ENCODE measurements at regions not wholly inside any gene's neighbourhood (a gene's known extent, or its start where the extent isn't known, plus 50 kb on each side); places are given as distances from the start of the nearest gene placed in this dataset.

- TF ChIP-seq, protein P1, sequence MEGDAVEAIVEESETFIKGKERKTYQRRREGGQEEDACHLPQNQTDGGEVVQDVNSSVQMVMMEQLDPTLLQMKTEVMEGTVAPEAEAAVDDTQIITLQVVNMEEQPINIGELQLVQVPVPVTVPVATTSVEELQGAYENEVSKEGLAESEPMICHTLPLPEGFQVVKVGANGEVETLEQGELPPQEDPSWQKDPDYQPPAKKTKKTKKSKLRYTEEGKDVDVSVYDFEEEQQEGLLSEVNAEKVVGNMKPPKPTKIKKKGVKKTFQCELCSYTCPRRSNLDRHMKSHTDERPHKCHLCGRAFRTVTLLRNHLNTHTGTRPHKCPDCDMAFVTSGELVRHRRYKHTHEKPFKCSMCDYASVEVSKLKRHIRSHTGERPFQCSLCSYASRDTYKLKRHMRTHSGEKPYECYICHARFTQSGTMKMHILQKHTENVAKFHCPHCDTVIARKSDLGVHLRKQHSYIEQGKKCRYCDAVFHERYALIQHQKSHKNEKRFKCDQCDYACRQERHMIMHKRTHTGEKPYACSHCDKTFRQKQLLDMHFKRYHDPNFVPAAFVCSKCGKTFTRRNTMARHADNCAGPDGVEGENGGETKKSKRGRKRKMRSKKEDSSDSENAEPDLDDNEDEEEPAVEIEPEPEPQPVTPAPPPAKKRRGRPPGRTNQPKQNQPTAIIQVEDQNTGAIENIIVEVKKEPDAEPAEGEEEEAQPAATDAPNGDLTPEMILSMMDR (IDR thresholded peaks at IDR 0.05; ENCODE audit: poor library complexity): no peak
- no peak for TF ChIP-seq EZH2phosphoT487 (IDR thresholded peaks at IDR 0.05; ENCODE audit: low read depth, severe bottlenecking, unreplicated experiment)
Measured at GRCh38 chr3:30370681-30371271, 235.6 kb upstream of the TGFBR2 start.

All from hepatocyte (in vitro differentiated cells).